Brain microvascular endothelial cell (primary cell): ENCODE measurements at regions not wholly inside any gene's neighbourhood (a gene's known extent, or its start where the extent isn't known, plus 50 kb on each side); places are given as distances from the start of the nearest gene placed in this dataset.

Experiments
- DNase-seq: peaks from one replicate; pipeline ENCODE4 v3.0.0-alpha.2; 2020
- H3K27ac ChIP-seq: fragments of 250-450 bp; sonication (Bioruptor Pico); 2 replicates; pipeline ENCODE4 v1.5.1; 2020; ENCODE audit warnings: mild to moderate bottlenecking, moderate library complexity
- H3K27me3 ChIP-seq: fragments of 250-450 bp; sonication (Bioruptor Pico); replicated peaks from 2 replicates; pipeline ENCODE4 v1.5.1; 2020; ENCODE audit warnings: mild to moderate bottlenecking
- H3K36me3 ChIP-seq: fragments of 250-450 bp; sonication (Bioruptor Pico); replicated peaks from 2 replicates; pipeline ENCODE4 v1.5.1; 2020; ENCODE audit warnings: mild to moderate bottlenecking
- H3K4me3 ChIP-seq: 2 replicates; pipeline ENCODE4 v1.5.1; 2011; ENCODE audit warnings: low read depth, mild to moderate bottlenecking, control low read depth, low read length, moderate library complexity
- in situ Hi-C: cut with HindIII; loops from 2 replicates; pipeline ENCODE4 v1.10.0; 2017; ENCODE audit warnings: low sequenced_read_pairs, low pct_ligation_motif_present
- TF ChIP-seq, protein P1 (sequence below): IDR thresholded peaks from 2 replicates; pipeline ENCODE4 v1.5.1; 2011; ENCODE audit warnings: low read depth, mild to moderate bottlenecking, moderate library complexity, low read length, control low read depth, inconsistent platforms; ENCODE audit errors: missing control alignments

DNA sequence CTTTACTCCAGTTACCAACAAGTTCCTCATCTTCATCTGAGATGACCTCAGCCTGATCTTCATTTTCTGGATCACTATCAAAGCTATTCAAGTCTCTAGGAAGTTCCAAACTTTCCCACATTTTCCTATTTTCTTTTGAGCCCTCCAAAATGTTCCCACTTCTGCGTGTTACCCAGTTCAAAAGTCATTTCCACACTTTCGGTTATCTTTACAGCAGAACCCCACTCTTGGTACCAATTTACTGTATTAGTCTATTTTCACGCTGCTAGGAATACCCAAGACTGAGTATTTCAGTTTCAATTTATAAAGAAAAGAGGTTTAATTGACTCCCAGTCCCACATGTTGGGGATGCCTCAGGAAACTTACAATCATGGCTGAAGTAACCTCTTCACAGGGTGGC is 274.3 kb downstream of the FGF9 start:
- no peaks in the 10 kb centered on the region for H3K27me3 ChIP-seq
- no peaks in the 10 kb centered on the region for H3K36me3 ChIP-seq
- no peak overlapping the region for H3K4me3 ChIP-seq
- TF ChIP-seq, protein P1, sequence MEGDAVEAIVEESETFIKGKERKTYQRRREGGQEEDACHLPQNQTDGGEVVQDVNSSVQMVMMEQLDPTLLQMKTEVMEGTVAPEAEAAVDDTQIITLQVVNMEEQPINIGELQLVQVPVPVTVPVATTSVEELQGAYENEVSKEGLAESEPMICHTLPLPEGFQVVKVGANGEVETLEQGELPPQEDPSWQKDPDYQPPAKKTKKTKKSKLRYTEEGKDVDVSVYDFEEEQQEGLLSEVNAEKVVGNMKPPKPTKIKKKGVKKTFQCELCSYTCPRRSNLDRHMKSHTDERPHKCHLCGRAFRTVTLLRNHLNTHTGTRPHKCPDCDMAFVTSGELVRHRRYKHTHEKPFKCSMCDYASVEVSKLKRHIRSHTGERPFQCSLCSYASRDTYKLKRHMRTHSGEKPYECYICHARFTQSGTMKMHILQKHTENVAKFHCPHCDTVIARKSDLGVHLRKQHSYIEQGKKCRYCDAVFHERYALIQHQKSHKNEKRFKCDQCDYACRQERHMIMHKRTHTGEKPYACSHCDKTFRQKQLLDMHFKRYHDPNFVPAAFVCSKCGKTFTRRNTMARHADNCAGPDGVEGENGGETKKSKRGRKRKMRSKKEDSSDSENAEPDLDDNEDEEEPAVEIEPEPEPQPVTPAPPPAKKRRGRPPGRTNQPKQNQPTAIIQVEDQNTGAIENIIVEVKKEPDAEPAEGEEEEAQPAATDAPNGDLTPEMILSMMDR, result no peak
- no peak overlapping the region for H3K27ac ChIP-seq
- DNase-seq, result no peak
- in situ Hi-C loops, result no loop called here

DNA sequence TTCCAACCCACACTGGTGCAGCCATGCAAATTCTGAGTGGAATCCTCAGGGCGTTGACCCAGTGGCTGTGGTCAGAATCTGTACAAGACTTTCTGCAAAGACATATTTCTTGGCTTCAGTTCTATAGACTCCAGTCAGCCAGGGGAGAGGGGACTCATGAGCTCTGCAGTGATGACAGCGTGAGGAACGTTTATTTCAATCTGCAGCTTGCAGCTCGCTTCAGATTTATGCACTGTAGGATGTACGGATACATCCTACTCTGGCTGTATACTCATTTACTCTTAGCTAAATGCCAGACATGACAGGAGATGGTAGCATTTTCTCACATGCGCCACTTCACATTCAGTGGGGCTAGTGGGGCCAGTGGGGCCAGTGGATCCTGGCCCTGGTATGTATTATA is 276.1 kb downstream of the FGF9 start:
- TF ChIP-seq, protein P1, result no peak
- Histone ChIP-seq H3K4me3 (no peak overlapping the region), H3K27ac (no peak overlapping the region), H3K36me3 (no peaks in the 10 kb centered on the region), H3K27me3 (no peaks in the 10 kb centered on the region)
- in situ Hi-C loops, result no loop called here
- no peak for DNase-seq

DNA sequence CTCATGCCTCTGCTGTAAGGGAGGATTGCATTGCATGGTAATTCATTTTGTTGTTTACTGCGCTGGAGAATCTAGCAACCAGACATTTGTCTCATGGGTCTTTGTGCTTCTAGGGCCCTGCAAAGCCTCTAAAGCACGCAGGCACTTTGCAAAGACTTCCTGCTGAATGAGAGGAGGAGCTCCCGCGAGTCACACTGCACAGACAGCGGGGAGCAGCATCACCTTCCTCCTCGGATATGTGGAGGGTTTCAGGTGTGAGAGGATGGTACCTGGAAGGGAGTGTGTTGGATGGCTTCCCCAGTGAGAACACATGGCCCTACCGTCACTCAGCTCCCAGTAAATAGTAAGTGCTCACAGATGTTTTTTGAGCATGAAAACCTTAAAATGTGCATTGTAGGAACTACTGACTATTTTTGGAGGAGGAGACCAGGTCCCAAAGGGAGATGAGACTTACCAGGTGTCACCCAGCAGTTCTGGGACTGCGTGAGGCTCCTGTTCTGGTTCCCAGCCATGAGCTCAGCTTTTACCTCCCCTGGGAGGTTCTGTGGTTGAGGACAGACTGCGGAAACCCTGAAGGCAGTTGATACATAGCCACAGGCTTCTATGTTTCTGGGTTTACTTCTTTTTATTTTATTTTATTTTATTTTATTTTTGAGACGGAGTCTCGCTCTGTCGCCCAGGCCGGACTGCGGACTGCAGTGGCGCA is 278.0 kb downstream of the FGF9 start:
- no peak overlapping the region for H3K27ac ChIP-seq
- TF ChIP-seq, protein P1, result no peak
- DNase-seq, result no peak
- H3K4me3 ChIP-seq, result no peak overlapping the region
- no peaks in the 10 kb centered on the region for H3K27me3 ChIP-seq
- no peaks in the 10 kb centered on the region for H3K36me3 ChIP-seq
- in situ Hi-C loops, result no loop called here

DNA sequence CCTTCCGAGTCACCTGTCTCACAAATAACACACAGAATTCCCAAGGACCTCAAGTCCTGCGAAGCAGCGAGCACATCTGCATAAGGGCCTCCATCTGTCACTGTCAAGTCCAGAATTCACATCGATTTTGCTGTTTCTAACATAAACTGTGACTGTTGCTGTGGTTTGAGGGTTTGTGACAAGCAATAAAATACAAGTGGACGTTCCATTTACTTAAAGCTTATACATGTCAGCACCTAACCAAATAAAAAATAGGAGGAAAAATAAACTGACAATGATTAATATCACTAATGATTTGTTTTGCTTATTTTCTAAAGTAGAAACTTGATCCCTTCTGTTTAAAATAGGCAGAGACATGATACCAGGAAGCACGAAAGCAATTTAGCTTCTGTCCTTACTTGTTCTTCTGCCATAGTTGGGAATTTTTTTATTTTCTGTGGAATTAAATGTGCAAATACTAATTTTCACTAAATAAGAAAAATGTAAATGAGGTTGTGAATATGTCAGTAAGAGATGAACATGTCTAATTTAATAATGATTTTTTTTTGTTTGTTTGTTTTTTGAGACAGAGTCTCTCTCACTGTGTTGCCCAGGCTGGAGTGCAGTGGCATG is 279.1 kb downstream of the FGF9 start:
- no peaks in the 10 kb centered on the region for H3K36me3 ChIP-seq
- in situ Hi-C loops, result no loop called here
- no peak overlapping the region for H3K27ac ChIP-seq
- DNase-seq, result no peak
- no peaks in the 10 kb centered on the region for H3K27me3 ChIP-seq
- H3K4me3 ChIP-seq, result no peak overlapping the region
- TF ChIP-seq, protein P1, result no peak

DNA sequence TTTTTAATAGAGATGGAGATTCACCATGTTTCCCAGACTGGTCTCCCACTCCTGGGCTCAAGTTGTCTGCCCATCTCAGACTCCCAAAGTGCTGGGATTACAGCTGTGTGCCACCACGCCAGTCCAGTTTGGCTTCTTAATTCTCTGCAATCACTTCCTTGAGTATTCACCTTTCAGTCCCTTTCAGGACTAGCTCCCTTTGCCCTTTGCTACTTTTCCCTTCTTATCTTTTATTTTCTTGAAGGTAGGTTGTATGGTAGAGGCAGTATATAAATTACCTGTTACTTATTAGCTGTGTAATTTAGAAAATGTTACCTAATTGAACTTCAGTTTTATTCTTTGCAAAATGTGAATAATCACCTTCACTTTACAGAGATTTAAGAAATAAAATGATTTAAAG is 285.8 kb downstream of the FGF9 start:
- in situ Hi-C loops, result no loop called here
- no peaks in the 10 kb centered on the region for H3K36me3 ChIP-seq
- no peak overlapping the region for H3K4me3 ChIP-seq
- no peak overlapping the region for H3K27ac ChIP-seq
- H3K27me3 ChIP-seq, result no peaks in the 10 kb centered on the region
- TF ChIP-seq, protein P1, result no peak
- no peak for DNase-seq
